ENCODE measurements at regions not wholly inside any gene's neighbourhood (a gene's known extent, or its start where the extent isn't known, plus 50 kb on each side); places are given as distances from the start of the nearest gene placed in this dataset.

DNA sequence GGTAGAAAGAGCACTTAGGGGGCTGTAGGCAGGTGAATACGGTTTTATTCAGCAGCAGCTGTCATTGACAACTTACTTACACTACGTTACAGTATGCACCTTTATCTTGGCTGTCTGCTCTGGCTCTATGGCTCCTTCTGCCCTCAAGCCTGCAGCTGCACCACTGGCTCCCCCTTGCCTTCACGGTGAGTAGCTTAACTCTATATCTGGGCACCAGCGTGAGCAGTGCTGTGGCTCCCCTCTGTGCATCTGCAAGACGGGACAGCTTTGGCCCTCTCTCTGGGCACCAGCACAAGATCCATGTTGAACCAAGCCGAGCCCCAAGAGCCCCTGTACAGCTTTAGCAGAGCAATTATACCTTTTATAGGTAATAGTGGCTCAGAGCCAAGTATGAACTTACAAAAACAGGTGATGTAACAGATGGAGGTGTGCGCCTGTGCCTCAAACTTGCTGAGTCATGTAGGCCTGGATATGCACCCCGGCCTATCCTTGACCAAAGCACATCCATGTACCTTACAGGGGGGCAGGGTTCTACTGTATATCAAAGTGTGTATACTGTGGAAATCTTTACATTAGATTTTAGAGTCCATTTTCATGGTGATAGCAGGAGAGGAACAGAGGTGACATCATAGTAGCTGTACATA, 96.9 kb upstream of the CTSC start:
- H3K4me3 Mint-ChIP-seq = no peak overlapping the region
- no peak overlapping the region for H3K27ac Mint-ChIP-seq
- H3K9me3 Mint-ChIP-seq = no peaks in the 10 kb centered on the region; the same call in 1 of the 2 replicates
- TF ChIP-seq, protein P1, sequence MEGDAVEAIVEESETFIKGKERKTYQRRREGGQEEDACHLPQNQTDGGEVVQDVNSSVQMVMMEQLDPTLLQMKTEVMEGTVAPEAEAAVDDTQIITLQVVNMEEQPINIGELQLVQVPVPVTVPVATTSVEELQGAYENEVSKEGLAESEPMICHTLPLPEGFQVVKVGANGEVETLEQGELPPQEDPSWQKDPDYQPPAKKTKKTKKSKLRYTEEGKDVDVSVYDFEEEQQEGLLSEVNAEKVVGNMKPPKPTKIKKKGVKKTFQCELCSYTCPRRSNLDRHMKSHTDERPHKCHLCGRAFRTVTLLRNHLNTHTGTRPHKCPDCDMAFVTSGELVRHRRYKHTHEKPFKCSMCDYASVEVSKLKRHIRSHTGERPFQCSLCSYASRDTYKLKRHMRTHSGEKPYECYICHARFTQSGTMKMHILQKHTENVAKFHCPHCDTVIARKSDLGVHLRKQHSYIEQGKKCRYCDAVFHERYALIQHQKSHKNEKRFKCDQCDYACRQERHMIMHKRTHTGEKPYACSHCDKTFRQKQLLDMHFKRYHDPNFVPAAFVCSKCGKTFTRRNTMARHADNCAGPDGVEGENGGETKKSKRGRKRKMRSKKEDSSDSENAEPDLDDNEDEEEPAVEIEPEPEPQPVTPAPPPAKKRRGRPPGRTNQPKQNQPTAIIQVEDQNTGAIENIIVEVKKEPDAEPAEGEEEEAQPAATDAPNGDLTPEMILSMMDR (IDR thresholded peaks at IDR 0.05) = no peak
- no peaks in the 10 kb centered on the region for H3K27me3 Mint-ChIP-seq (ENCODE audit: insufficient read depth)
- DNase-seq = no peak
- peaks cover 7% of the 10 kb centered on the region; the same call in 1 of the 2 replicates for H3K4me1 Mint-ChIP-seq (ENCODE audit: low read depth)
- H3K36me3 Mint-ChIP-seq (ENCODE audit: low read depth) = no peaks in the 10 kb centered on the region

DNA sequence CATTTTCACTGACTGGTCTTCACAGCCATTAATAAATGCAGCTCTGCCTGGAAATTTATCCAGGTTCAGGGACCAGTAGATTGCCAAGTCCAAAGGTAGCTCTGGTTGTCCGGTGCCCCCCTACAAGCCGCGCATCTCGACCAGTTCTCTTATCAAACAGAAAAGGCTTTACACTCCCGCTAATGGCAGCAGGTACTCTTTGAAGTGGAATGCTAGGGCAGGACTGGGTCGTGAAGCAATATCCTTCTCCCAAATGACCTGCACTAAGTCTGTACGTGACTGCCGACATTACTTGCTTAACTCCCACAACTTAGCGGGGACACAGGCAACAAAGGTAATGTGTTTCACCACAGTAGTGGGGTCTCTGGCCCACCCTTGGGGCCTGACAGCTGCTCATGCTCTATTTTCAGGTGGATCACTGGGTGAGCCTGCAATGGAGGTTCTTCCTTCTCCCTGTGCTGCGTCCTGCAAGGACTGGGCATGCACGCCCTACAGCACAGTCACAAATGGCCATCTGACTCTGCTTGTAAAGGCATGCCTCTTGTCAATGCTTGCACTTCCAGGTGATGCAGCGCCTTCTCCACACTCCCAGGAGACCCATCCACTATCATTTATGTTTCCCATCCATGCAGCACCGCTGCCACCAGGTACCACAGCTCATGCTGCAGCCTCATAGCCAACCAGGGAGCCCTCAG, 96.1 kb upstream of the CTSC start:
- peaks cover 7% of the 10 kb centered on the region; the same call in 1 of the 2 replicates for H3K4me1 Mint-ChIP-seq (ENCODE audit: low read depth)

DNA sequence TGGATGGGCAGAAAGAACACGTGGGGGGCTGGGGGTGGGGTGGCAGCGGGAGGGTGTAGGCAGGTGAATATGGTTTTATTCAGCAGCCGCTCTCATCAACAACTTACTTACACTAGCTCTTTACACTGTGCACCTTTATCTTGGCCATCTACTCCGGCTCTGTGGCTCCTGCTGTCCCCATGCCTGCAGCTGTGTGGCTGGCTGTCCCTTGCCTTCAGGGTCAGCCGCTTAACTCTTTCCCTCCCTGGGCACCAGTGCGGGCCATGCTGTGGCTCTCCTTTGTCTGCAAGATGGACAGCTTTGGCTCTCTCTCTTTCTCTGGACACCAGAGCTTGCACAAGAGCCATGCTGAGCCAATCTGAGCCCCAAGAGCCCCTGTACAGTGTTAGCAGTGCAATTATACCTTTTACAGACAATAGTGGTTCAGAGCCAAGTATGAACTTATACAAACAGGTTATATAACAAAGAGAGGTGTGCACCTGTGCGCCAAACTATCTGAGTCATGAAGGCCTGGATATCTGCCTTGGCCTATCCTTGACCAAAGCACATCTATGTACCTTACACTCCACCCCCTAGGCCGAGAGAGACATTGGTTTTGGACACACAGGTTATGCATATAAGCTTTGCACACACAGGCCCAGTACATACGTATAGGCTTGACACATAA, 94.3 kb upstream of the CTSC start:
- no peaks in the 10 kb centered on the region for H3K36me3 Mint-ChIP-seq (ENCODE audit: low read depth)
- no peaks in the 10 kb centered on the region; the same call in 1 of the 2 replicates for H3K9me3 Mint-ChIP-seq
- TF ChIP-seq, protein P1 (IDR thresholded peaks at IDR 0.05) = no peak
- H3K4me1 Mint-ChIP-seq (ENCODE audit: low read depth) = peaks cover 7% of the 10 kb centered on the region; the same call in 1 of the 2 replicates
- no peaks in the 10 kb centered on the region for H3K27me3 Mint-ChIP-seq (ENCODE audit: insufficient read depth)
- H3K27ac Mint-ChIP-seq = no peak overlapping the region
- no peak for DNase-seq
- H3K4me3 Mint-ChIP-seq = no peak overlapping the region

More for the DNA sequence above, 96.1 kb upstream of the CTSC start:
- no peak overlapping the region for H3K27ac Mint-ChIP-seq
- no peaks in the 10 kb centered on the region for H3K36me3 Mint-ChIP-seq (ENCODE audit: low read depth)
- H3K9me3 Mint-ChIP-seq = no peaks in the 10 kb centered on the region; the same call in 1 of the 2 replicates
- no peaks in the 10 kb centered on the region for H3K27me3 Mint-ChIP-seq (ENCODE audit: insufficient read depth)
- H3K4me3 Mint-ChIP-seq = no peak overlapping the region
- TF ChIP-seq, protein P1 (IDR thresholded peaks at IDR 0.05) = no peak
- no peak for DNase-seq

DNA sequence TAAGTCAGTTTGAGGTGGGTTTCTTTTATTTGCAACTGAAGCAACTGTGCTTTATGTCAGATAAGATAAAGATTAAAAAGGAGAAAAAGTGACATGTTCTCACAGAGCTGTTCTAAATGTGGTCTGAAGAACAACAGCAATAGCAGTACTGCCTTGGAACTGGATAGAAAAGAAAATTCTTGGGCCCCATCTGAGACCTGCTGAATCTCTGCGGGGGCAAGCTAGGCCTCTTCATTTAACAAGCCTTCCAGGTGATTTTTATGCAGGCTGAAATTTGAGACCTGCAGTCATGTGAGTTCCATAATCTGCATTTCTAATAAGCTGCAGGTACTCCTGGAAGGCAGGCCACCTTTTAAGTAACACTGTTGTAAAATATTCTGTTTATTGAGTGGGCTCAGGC, 91.4 kb upstream of the CTSC start:
- no peak for DNase-seq
- H3K27ac Mint-ChIP-seq = no peak overlapping the region
- H3K36me3 Mint-ChIP-seq (ENCODE audit: low read depth) = no peaks in the 10 kb centered on the region
- no peaks in the 10 kb centered on the region for H3K27me3 Mint-ChIP-seq (ENCODE audit: insufficient read depth)
- TF ChIP-seq, protein P1 (IDR thresholded peaks at IDR 0.05) = no peak
- H3K4me3 Mint-ChIP-seq = no peak overlapping the region
- H3K9me3 Mint-ChIP-seq = no peaks in the 10 kb centered on the region
- H3K4me1 Mint-ChIP-seq (ENCODE audit: low read depth) = no peaks in the 10 kb centered on the region

DNA sequence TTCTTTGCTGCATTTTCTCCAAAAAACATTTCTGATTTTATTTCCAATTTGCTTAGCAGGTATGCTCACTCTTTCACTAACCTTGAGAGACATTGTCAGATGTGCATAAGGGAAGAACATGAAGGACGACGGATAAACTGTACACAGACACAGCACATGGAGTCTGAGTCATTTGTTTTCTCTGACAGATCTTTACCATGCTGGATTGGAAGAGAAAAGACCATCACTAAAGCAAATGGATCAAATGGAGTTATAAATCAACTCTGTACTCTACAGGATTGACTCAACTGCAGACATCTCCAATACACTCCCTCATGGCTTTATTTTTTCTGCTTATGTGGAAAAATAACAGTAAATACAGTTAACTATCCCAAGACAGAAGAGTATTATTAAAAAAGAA, 90.2 kb upstream of the CTSC start:
- H3K4me3 Mint-ChIP-seq = no peak overlapping the region
- no peaks in the 10 kb centered on the region for H3K36me3 Mint-ChIP-seq (ENCODE audit: low read depth)
- H3K27ac Mint-ChIP-seq = no peak overlapping the region
- no peaks in the 10 kb centered on the region for H3K4me1 Mint-ChIP-seq (ENCODE audit: low read depth)
- H3K9me3 Mint-ChIP-seq = no peaks in the 10 kb centered on the region
- no peak for DNase-seq
- TF ChIP-seq, protein P1 (IDR thresholded peaks at IDR 0.05) = no peak
- no peaks in the 10 kb centered on the region for H3K27me3 Mint-ChIP-seq (ENCODE audit: insufficient read depth)

Data from HFFc6 (cell line).